ENCODE measurements at regions not wholly inside any gene's neighbourhood (a gene's known extent, or its start where the extent isn't known, plus 50 kb on each side); places are given as distances from the start of the nearest gene placed in this dataset.

- no peak for DNase-seq (ENCODE audit: low read depth in 3 of 3)
Observed at GRCh38 chr12:88764781-88765480, 184.7 kb upstream of the KITLG start.

GRCh38 chr12:88763536-88764100, 183.3 kb upstream of the KITLG start:
- no peak for DNase-seq (ENCODE audit: low read depth in 3 of 3)

- DNase-seq (ENCODE audit: low read depth in 3 of 3), result no peak
Observed at GRCh38 chr12:88758176-88758575, 177.9 kb upstream of the KITLG start.

GRCh38 chr12:88756917-88757316, 176.6 kb upstream of the KITLG start:
- DNase-seq (ENCODE audit: low read depth in 3 of 3), result no peak

GRCh38 chr12:88756153-88756552, 175.9 kb upstream of the KITLG start:
- no peak for DNase-seq (ENCODE audit: low read depth in 3 of 3)

- DNase-seq (ENCODE audit: low read depth in 3 of 3), result no peak
Observed at GRCh38 chr12:88753707-88754106, 173.4 kb upstream of the KITLG start.

DNA sequence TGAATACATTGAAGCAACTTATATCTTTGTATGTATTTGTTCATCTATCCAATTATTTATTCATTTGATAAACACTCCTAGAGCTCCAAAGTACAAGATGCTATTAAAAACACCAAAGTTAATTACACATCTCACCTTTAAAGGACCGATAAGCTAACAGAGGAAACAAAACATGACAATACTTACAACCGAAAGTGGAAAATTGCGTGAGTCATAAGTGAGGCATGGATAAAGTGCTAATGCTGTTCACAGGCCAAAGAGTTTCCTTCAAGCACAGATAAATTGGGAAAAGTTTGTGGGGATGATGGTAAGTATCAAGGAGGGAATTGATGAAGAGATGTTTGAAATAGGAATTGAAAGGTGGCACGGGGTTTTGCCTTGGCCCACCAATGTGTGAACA, 172.8 kb upstream of the KITLG start:
- DNase-seq (ENCODE audit: low read depth in 3 of 3), result no peak

DNA sequence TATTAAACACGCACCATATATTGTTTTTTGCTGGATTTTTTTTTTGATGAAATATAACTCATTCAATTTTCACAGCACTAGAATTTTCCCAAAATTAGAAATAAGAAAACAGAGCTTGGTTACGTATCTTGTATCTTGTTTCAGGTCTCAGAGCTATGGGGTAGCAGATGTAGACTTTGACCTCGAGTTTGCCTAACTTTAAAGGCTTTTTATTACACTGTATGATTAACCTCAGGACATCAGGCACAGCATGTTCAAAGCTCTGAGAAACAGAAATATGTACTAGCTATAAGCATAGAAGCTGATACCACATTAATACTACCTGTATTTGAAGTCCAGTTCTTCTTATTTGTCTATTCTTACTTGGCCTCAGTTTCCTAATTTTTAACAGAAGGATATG, 171.9 kb upstream of the KITLG start:
- DNase-seq (ENCODE audit: low read depth in 3 of 3), result no peak

DNA sequence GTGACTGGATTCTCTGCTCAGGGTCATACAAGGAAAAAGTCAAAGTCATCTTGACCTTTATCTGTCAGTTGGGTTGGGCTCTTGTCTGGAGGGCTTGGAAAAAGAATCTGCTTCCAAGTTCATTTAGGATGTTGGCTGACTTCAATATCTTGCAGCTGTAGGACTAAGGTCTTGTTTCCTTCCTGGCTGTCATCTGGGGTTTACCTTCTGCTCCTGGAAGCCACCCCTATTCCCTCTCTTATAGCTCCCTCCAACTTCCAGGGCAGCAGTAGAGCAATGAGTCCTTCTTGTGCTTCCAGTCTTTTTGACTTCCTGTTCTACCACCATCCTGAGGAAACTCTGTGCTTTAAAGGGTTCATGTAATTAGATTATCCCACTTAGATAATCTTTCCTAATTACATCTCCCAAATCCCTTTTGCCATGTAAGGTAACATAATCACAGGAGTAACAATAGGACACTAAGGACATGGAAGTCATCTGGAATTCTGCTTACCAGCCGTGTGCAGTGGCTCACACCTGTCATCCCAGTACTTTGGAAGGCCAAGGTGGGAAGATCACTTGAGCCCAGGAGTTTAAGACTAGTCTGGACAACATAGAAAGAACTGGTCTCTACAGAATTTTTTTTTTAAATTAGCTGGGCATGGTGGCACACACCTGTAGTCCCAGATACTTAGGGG, 170.7 kb upstream of the KITLG start:
- no peak for DNase-seq (ENCODE audit: low read depth in 3 of 3)

- no peak for DNase-seq (ENCODE audit: low read depth in 3 of 3)
Observed at GRCh38 chr12:88746386-88746785, 166.1 kb upstream of the KITLG start.

GRCh38 chr12:88743946-88744685, 163.8 kb upstream of the KITLG start:
- DNase-seq (ENCODE audit: low read depth in 3 of 3), result no peak

- DNase-seq (ENCODE audit: low read depth in 3 of 3), result no peak
Observed at GRCh38 chr12:88737838-88738472, 157.7 kb upstream of the KITLG start.

DNA sequence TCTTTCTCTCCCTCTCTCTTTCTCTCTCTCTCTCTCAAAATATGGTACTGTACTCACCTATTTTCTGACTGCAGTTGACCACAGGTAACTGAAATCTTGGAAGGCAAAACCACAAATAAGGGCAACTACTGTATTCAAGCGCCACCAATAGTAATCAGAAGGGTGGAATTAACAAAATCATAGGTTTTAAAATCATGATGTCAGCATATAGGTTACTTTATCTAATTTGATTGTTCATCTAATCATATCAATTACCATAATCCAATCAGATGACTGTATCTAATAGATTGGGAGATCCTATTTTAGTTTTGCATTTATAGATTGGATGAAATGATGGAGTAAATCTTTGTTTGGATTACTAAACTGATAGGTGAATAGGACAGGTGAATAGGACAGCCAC, 155.8 kb upstream of the KITLG start:
- DNase-seq (ENCODE audit: low read depth in 3 of 3), result no peak

- DNase-seq (ENCODE audit: low read depth in 3 of 3), result no peak
Observed at GRCh38 chr12:88733008-88733407, 152.7 kb upstream of the KITLG start.

DNA sequence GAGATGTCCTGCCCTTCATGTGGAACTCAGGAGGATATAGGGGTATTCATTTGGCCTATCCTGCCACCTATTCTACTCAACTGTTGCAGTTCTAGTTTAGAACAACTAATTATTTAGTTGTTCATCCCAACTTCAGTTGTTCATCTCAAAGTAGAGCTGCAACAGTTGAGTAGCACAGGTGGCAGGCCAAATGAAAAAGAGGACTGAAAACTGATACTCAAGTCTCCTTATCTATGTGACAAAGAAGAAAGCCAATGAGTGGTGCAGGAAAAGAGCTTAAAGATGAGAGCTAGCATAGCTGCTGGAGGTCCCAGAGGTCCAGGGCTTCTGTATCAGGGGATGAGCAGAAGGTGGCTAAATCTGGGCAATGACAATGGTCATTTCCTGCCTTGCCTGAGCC, 148.9 kb upstream of the KITLG start:
- DNase-seq (ENCODE audit: low read depth in 3 of 3), result no peak

DNA sequence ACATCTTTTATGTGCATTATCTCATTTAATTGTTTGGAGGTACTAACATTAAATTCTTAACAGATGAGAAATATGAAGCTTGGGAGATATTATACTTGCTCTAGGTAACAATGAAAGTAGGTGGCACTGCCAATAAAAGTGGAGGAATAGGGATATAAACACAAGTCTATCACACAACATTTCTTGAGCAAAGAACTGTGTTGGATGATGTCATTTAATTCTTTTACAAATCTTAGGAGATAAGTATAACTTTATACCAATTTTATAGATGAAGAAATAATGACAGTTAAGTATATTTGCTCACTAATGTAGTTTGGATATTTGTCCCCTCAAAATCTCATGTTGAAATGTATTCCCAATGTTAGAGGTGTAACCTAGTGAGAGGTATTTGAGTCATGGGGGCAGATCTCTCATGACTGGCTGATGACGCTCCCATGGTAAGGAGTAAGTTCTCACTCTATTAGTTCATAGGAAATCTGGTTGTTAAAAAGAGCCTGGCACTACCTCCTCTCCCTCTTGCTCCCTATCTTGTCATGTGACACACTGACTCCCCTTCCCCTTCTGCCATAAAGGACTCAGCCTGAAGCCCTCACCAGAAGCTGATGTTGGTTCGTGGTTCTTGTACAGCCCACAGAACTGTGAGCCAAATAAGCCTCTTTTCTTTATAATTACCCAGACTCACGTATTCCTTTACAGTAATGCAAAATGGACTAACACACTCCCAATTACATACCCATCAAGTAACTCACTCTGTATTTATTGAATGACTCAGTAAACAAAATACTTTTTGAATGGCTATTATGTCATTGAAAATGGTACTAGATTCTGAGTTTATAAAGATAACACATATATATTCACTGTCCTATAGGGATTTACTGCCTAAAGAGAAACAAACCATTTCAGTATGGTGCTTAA, 146.8 kb upstream of the KITLG start:
- DNase-seq (ENCODE audit: low read depth in 3 of 3), result no peak

DNA sequence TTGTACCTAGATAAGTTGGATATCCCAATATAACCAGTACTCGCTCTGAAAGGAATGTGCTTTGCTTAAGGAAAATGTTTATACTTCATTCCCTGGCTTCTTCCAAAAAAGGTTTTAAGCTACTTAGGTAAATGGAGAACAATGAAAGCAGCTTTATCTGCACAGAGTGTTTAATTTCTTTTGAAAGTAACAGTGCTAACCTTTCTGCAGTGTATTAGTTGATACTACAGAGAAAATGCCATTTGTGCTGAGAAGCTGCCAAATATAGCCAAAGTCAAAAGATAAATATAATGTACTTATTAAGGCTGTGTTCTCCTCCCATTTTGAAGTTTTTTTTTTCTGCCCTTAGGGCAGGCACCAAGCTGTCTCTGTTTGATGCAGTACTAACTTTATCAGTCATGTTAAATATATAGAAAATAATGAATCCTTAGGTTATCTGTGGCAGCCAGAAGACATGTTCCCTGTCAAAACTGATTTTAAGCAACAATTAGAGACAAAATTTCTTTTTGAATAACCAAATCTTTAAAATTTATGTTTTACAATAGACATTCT, 145.4 kb upstream of the KITLG start:
- no peak for DNase-seq (ENCODE audit: low read depth in 3 of 3)

- DNase-seq (ENCODE audit: low read depth in 3 of 3), result no peak
Observed at GRCh38 chr12:88723219-88723618, 142.9 kb upstream of the KITLG start.

GRCh38 chr12:88720785-88721650, 140.7 kb upstream of the KITLG start:
- DNase-seq (ENCODE audit: low read depth in 3 of 3), result no peak

DNA sequence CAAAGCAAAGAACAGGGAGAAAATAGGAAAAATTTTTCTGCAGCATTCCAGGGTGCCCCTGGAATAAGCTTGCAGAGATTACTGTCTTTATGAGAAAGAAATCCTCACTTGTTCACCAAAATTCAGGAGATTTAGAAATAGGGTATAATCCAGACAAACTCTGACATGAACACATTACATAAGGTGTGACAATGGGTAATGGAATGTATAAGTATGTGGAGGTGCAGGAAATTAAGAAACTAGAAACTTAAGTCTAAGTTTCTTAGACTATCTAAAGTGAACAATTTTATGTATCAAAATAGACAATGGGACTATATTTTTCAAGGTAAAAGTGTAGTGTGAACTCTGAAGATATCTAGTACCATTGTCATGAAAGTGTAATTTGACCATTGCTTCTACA, 140.0 kb upstream of the KITLG start:
- no peak for DNase-seq (ENCODE audit: low read depth in 3 of 3)
